H9 (cell line): ENCODE measurements at regions not wholly inside any gene's neighbourhood (a gene's known extent, or its start where the extent isn't known, plus 50 kb on each side); places are given as distances from the start of the nearest gene placed in this dataset.

Experiments used
- DNase-seq: peaks from one replicate; pipeline ENCODE4 v3.0.0-alpha.2; 2017
- H2AFZ ChIP-seq: one replicate; pipeline ENCODE4 v1.6.1; 2013; ENCODE audit warnings: mild to moderate bottlenecking, low read length, control low read depth, moderate library complexity
- H2AK5ac ChIP-seq: 2 replicates; pipeline ENCODE4 v1.6.1; 2013; ENCODE audit warnings: low read length, control low read depth, mixed read lengths; ENCODE audit not compliant: insufficient read length
- H2BK120ac ChIP-seq: one replicate; pipeline ENCODE4 v1.6.1; 2013; ENCODE audit warnings: low read depth, mild to moderate bottlenecking, low read length, control low read depth, inconsistent platforms; ENCODE audit not compliant: poor library complexity, severe bottlenecking
- H2BK12ac ChIP-seq: 2 replicates; pipeline ENCODE4 v1.6.1; 2013; ENCODE audit warnings: low read length, control low read depth, mixed read lengths, low read depth; ENCODE audit not compliant: insufficient read length
- H2BK15ac ChIP-seq: 2 replicates; pipeline ENCODE4 v1.6.1; 2013; ENCODE audit warnings: low read depth, low read length, control low read depth
- H2BK20ac ChIP-seq: one replicate; pipeline ENCODE4 v1.6.1; 2013; ENCODE audit warnings: low read depth, mild to moderate bottlenecking, low read length, control low read depth, inconsistent platforms; ENCODE audit not compliant: poor library complexity, severe bottlenecking
- H2BK5ac ChIP-seq: 2 replicates; pipeline ENCODE4 v1.6.1; 2013; ENCODE audit warnings: low read length, control low read depth, mixed read lengths; ENCODE audit not compliant: insufficient read length
- H3K14ac ChIP-seq: 2 replicates; pipeline ENCODE4 v1.6.1; 2013; ENCODE audit warnings: low read length, control low read depth; ENCODE audit not compliant: insufficient read depth
- H3K18ac ChIP-seq: 2 replicates; pipeline ENCODE4 v1.6.1; 2013; ENCODE audit warnings: low read depth, mild to moderate bottlenecking, mixed read lengths, low read length, control low read depth; ENCODE audit not compliant: insufficient read length
- H3K23ac ChIP-seq: 2 replicates; pipeline ENCODE4 v1.6.1; 2013; ENCODE audit warnings: low read length, control low read depth, mixed read lengths, low read depth; ENCODE audit not compliant: insufficient read length
- H3K23me2 ChIP-seq: 2 replicates; pipeline ENCODE4 v1.6.1; 2013; ENCODE audit warnings: low read depth, mild to moderate bottlenecking, mixed read lengths, low read length, control low read depth; ENCODE audit not compliant: insufficient read length, poor library complexity, severe bottlenecking
- H3K27ac ChIP-seq: 2 replicates; pipeline ENCODE4 v1.5.1; 2013; ENCODE audit warnings: low read length, control low read depth, mixed read lengths, low read depth; ENCODE audit not compliant: insufficient read length
- H3K27me3 ChIP-seq: 2 replicates; pipeline ENCODE4 v1.6.1; 2013; ENCODE audit warnings: low read length, control low read depth, inconsistent platforms; ENCODE audit not compliant: insufficient read depth
- H3K4ac ChIP-seq: 2 replicates; pipeline ENCODE4 v1.6.1; 2013; ENCODE audit warnings: low read depth, mild to moderate bottlenecking, control low read depth, inconsistent platforms, low read length, moderate library complexity
- H3K4me1 ChIP-seq: 2 replicates; pipeline ENCODE4 v1.6.1; 2013; ENCODE audit warnings: low read length, control low read depth, inconsistent platforms; ENCODE audit not compliant: insufficient read depth
- H3K4me2 ChIP-seq: 2 replicates; pipeline ENCODE4 v1.6.1; 2013; ENCODE audit warnings: low read length, control low read depth, mixed read lengths; ENCODE audit not compliant: insufficient read length, insufficient read depth
- H3K56ac ChIP-seq: 2 replicates; pipeline ENCODE4 v1.6.1; 2013; ENCODE audit warnings: low read depth, mild to moderate bottlenecking, mixed read lengths, low read length, control low read depth; ENCODE audit not compliant: insufficient read length
- H3K79me1 ChIP-seq: 2 replicates; pipeline ENCODE4 v1.6.1; 2013; ENCODE audit warnings: low read depth, mild to moderate bottlenecking, moderate library complexity, low read length, control low read depth, inconsistent platforms; ENCODE audit not compliant: insufficient read depth, poor library complexity, severe bottlenecking
- H3K79me2 ChIP-seq: 2 replicates; pipeline ENCODE4 v1.6.1; 2013; ENCODE audit warnings: low read length, control low read depth, inconsistent platforms; ENCODE audit not compliant: insufficient read depth
- H3K9ac ChIP-seq: 2 replicates; pipeline ENCODE4 v1.6.1; 2013; ENCODE audit warnings: low read length, control low read depth, mixed read lengths; ENCODE audit not compliant: insufficient read length; ENCODE audit errors: extremely low read depth
- H3K9me3 ChIP-seq: one replicate; pipeline ENCODE4 v1.6.1; 2013; ENCODE audit warnings: low read depth, low read length, inconsistent platforms; ENCODE audit not compliant: control insufficient read depth
- H3T11ph ChIP-seq: one replicate; pipeline ENCODE4 v1.6.1; 2013; ENCODE audit warnings: mild to moderate bottlenecking, low read length, control low read depth, inconsistent platforms
- H4K20me1 ChIP-seq: one replicate; pipeline ENCODE4 v1.6.1; 2013; ENCODE audit not compliant: control insufficient read depth, insufficient read length, insufficient read depth
- H4K5ac ChIP-seq: 2 replicates; pipeline ENCODE4 v1.6.1; 2013; ENCODE audit warnings: low read depth, mild to moderate bottlenecking, mixed read lengths, low read length, control low read depth; ENCODE audit not compliant: insufficient read length
- H4K8ac ChIP-seq: replicated peaks from 2 replicates; pipeline ENCODE4 v1.6.1; 2013; ENCODE audit warnings: low read length, control low read depth, mixed read lengths, low read depth; ENCODE audit not compliant: insufficient read length
- H4K91ac ChIP-seq: 2 replicates; pipeline ENCODE4 v1.6.1; 2013; ENCODE audit warnings: low read depth, mild to moderate bottlenecking, moderate library complexity, mixed read lengths, low read length, control low read depth; ENCODE audit not compliant: insufficient read length
- H3K27ac Mint-ChIP-seq, 3 experiments: 2 replicates in 2 of 3; 3 replicates in 1 of 3; pipeline ENCODE4 v1.8.0; 2020 to 2021; ENCODE audit warnings: mixed read lengths in 3 of 3, mild to moderate bottlenecking in 1 of 3, moderate library complexity in 1 of 3
- H3K27me3 Mint-ChIP-seq: 2 replicates; pipeline ENCODE4 v1.8.0; 2021; ENCODE audit warnings: low read depth, mild to moderate bottlenecking, moderate library complexity, mixed read lengths
- H3K36me3 Mint-ChIP-seq, 3 experiments: 2 replicates in 2 of 3; 3 replicates in 1 of 3; pipeline ENCODE4 v1.8.0; 2020 to 2021; ENCODE audit warnings: low read depth in 3 of 3, mixed read lengths in 3 of 3; ENCODE audit not compliant: insufficient read depth in 1 of 3
- H3K4me1 Mint-ChIP-seq, 2 experiments: 2 replicates each; pipeline ENCODE4 v1.8.0; 2020; ENCODE audit warnings: mixed read lengths in 2 of 2
- H3K4me3 Mint-ChIP-seq, 2 experiments: 2 replicates in 1 of 2; 3 replicates in 1 of 2; pipeline ENCODE4 v1.8.0; 2020 to 2021; ENCODE audit warnings: mild to moderate bottlenecking in 2 of 2, mixed read lengths in 2 of 2, moderate library complexity in 1 of 2
- H3K9me3 Mint-ChIP-seq, 2 experiments: 2 replicates in 1 of 2; 3 replicates in 1 of 2; pipeline ENCODE4 v1.8.0; 2020; ENCODE audit warnings: mild to moderate bottlenecking in 2 of 2, mixed read lengths in 2 of 2, moderate library complexity in 1 of 2
- WGBS: extraction: QIAGEN DNeasy Blood & Tissue Kit; methylation state at CpG from one replicate; pipeline ENCODE4 v1.1.7; 2013; ENCODE audit warnings: missing lambda C conversion rate, low lambda C conversion rate, mixed read lengths; ENCODE audit not compliant: insufficient read length; ENCODE audit errors: extremely low coverage; 5-methylcytosine and 5-hydroxymethylcytosine counted together
- TF ChIP-seq, protein P1 (sequence below): fragments of 200-600 bp; sonication (generic); conservative IDR thresholded peaks from 3 replicates; pipeline ENCODE4 v1.8.0; 2021; ENCODE audit warnings: antibody characterized with exemption, mild to moderate bottlenecking

DNA sequence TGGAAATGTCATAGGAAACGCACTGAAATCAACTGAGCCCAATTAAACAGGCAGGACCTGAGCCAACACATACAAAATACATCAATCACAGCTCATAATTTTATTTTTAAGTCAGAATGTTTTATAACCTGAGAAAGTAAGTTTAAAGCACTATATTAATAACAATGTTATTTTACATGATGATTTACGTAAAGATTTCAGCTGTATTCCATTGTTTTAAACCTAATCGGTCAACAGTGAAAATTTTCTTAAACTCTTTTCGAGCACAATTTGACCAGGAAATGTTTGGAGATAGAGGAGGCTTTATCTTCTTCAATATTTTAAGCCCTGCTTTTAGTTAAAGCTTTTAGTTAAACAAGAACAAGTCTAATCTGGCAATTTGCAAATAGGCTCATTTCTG, 201.8 kb upstream of the TOX3 start:
- no peak overlapping the region for H3K4me2 ChIP-seq
- no peak overlapping the region for H3K18ac ChIP-seq
- no peak overlapping the region for H2BK12ac ChIP-seq
- no peak overlapping the region for H3K9ac ChIP-seq
- no peak overlapping the region for H4K5ac ChIP-seq
- Mint-ChIP-seq H3K4me3 (no peak overlapping the region), H3K27me3 (no peaks in the 10 kb centered on the region), H3K27ac (no peak overlapping the region), H3K4me1 (peaks cover 0 to 7% of the 10 kb centered on the region in 2 experiments; a peak in 2 of 4 replicates), H3K36me3 (no peaks in the 10 kb centered on the region), H3K9me3 (no peaks in the 10 kb centered on the region)
- WGBS: no CpG with 5 or more reads among the region's 4 CpGs
- H3K9me3 ChIP-seq: no peaks in the 10 kb centered on the region
- H4K20me1 ChIP-seq: no peaks in the 10 kb centered on the region
- H4K8ac ChIP-seq: no peak overlapping the region
- H3K23ac ChIP-seq: no peak overlapping the region
- H2AFZ ChIP-seq: no peak overlapping the region
- TF ChIP-seq, protein P1, sequence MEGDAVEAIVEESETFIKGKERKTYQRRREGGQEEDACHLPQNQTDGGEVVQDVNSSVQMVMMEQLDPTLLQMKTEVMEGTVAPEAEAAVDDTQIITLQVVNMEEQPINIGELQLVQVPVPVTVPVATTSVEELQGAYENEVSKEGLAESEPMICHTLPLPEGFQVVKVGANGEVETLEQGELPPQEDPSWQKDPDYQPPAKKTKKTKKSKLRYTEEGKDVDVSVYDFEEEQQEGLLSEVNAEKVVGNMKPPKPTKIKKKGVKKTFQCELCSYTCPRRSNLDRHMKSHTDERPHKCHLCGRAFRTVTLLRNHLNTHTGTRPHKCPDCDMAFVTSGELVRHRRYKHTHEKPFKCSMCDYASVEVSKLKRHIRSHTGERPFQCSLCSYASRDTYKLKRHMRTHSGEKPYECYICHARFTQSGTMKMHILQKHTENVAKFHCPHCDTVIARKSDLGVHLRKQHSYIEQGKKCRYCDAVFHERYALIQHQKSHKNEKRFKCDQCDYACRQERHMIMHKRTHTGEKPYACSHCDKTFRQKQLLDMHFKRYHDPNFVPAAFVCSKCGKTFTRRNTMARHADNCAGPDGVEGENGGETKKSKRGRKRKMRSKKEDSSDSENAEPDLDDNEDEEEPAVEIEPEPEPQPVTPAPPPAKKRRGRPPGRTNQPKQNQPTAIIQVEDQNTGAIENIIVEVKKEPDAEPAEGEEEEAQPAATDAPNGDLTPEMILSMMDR: no peak
- H3K23me2 ChIP-seq: no peaks in the 10 kb centered on the region
- H3K27me3 ChIP-seq: no peaks in the 10 kb centered on the region
- H2BK20ac ChIP-seq: no peak overlapping the region
- H3K27ac ChIP-seq: no peak overlapping the region
- H2BK120ac ChIP-seq: no peak overlapping the region
- H4K91ac ChIP-seq: no peak overlapping the region
- no peak overlapping the region for H2BK15ac ChIP-seq
- no peaks in the 10 kb centered on the region for H3K79me2 ChIP-seq
- no peak for DNase-seq
- H3K14ac ChIP-seq: no peak overlapping the region
- no peaks in the 10 kb centered on the region for H3K4me1 ChIP-seq
- no peak overlapping the region for H3T11ph ChIP-seq
- no peak overlapping the region for H2AK5ac ChIP-seq
- no peak overlapping the region for H3K56ac ChIP-seq
- no peak overlapping the region for H2BK5ac ChIP-seq
- H3K79me1 ChIP-seq: no peaks in the 10 kb centered on the region
- H3K4ac ChIP-seq: no peak overlapping the region
